GM23338 (cell line): ENCODE measurements at regions not wholly inside any gene's neighbourhood (a gene's known extent, or its start where the extent isn't known, plus 50 kb on each side); places are given as distances from the start of the nearest gene placed in this dataset.

Source experiments
- ATAC-seq: fragments of 200-7000 bp; cut with Tn5 transposase; 3 replicates; pipeline ENCODE4 v1.9.1; 2020
- DNase-seq: peaks from one replicate; pipeline ENCODE4 v3.0.0-alpha.2; 2015; ENCODE audit warnings: low spot score
- H2AFZ ChIP-seq: fragments of 200-600 bp; sonication (generic); 2 replicates; pipeline ENCODE4 v1.8.0; 2016; ENCODE audit warnings: antibody characterized with exemption, mild to moderate bottlenecking, moderate library complexity
- H3F3A ChIP-seq: fragments of 200-600 bp; sonication (generic); replicated peaks from 2 replicates; pipeline ENCODE4 v1.8.0; 2017; ENCODE audit warnings: antibody characterized with exemption, mixed run types, low read depth
- H3K27ac ChIP-seq: fragments of 200-600 bp; sonication (generic); 2 replicates; pipeline ENCODE4 v1.6.1; 2016; ENCODE audit warnings: low read depth
- H3K27me3 ChIP-seq: fragments of 200-600 bp; sonication (generic); 2 replicates; pipeline ENCODE4 v1.8.0; 2016; ENCODE audit warnings: mild to moderate bottlenecking, mixed run types, moderate library complexity; ENCODE audit not compliant: insufficient read depth
- H3K36me3 ChIP-seq: fragments of 200-600 bp; sonication (generic); 2 replicates; pipeline ENCODE4 v1.8.0; 2016; ENCODE audit warnings: mild to moderate bottlenecking; ENCODE audit not compliant: insufficient read depth
- H3K4me1 ChIP-seq: fragments of 200-600 bp; sonication (generic); 2 replicates; pipeline ENCODE4 v1.8.0; 2016; ENCODE audit warnings: mild to moderate bottlenecking, moderate library complexity; ENCODE audit not compliant: insufficient read depth
- H3K4me2 ChIP-seq: fragments of 200-600 bp; sonication (generic); 2 replicates; pipeline ENCODE4 v1.7.1; 2017; ENCODE audit warnings: mixed run types
- H3K4me3 ChIP-seq: fragments of 200-600 bp; sonication (generic); 2 replicates; pipeline ENCODE4 v1.6.1; 2016; ENCODE audit warnings: mixed run types
- H3K79me2 ChIP-seq: fragments of 200-600 bp; sonication (generic); replicated peaks from 2 replicates; pipeline ENCODE4 v1.8.0; 2017; ENCODE audit warnings: mild to moderate bottlenecking; ENCODE audit not compliant: insufficient read depth
- H3K9me2 ChIP-seq: fragments of 200-600 bp; sonication (generic); 2 replicates; pipeline ENCODE4 v1.8.0; 2017; ENCODE audit not compliant: insufficient read depth
- H4K20me1 ChIP-seq: fragments of 200-600 bp; sonication (generic); replicated peaks from 2 replicates; pipeline ENCODE4 v1.8.0; 2017; ENCODE audit warnings: mild to moderate bottlenecking; ENCODE audit not compliant: insufficient read depth
- H3K27ac Mint-ChIP-seq: 2 replicates; pipeline ENCODE4 v1.8.0; 2020; ENCODE audit warnings: inconsistent platforms, mild to moderate bottlenecking, moderate library complexity, mixed read lengths
- H3K27me3 Mint-ChIP-seq: 3 replicates; pipeline ENCODE4 v1.8.0; 2022; ENCODE audit warnings: low read depth, mild to moderate bottlenecking, moderate library complexity, mixed read lengths, inconsistent platforms; ENCODE audit not compliant: insufficient read depth, poor library complexity
- H3K36me3 Mint-ChIP-seq: 3 replicates; pipeline ENCODE4 v1.8.0; 2021; ENCODE audit warnings: low read depth, mild to moderate bottlenecking, inconsistent platforms, moderate library complexity, mixed read lengths
- H3K4me1 Mint-ChIP-seq: 3 replicates; pipeline ENCODE4 v1.8.0; 2020; ENCODE audit warnings: mild to moderate bottlenecking, inconsistent platforms, mixed read lengths
- H3K4me3 Mint-ChIP-seq: 3 replicates; pipeline ENCODE4 v1.8.0; 2021; ENCODE audit warnings: moderate library complexity, mild to moderate bottlenecking, inconsistent platforms, mixed read lengths
- H3K9me3 Mint-ChIP-seq: 3 replicates; pipeline ENCODE4 v1.8.0; 2020; ENCODE audit warnings: moderate library complexity, mild to moderate bottlenecking, inconsistent platforms, mixed read lengths
- CREB1 ChIP-seq: fragments of 250-450 bp; sonication (Bioruptor Pico); IDR thresholded peaks from 2 replicates; pipeline ENCODE4 v1.5.0; 2020; ENCODE audit warnings: low read depth, mild to moderate bottlenecking, moderate library complexity
- CTCF ChIP-seq, 2 experiments: fragments of 200-600 bp in 1 of 2; sonication (generic) in 1 of 2; conservative IDR thresholded peaks; 2 replicates each; pipeline versions ENCODE4 v1.5.1 to v1.6.1; 2016 to 2017; ENCODE audit warnings: antibody characterized with exemption in 2 of 2, low read depth in 2 of 2, mild to moderate bottlenecking in 2 of 2, moderate library complexity in 1 of 2
- ETS1 ChIP-seq: IDR thresholded peaks from 2 replicates; pipeline ENCODE4 v1.6.1; 2016; ENCODE audit warnings: antibody characterized with exemption
- EZH2 ChIP-seq: fragments of 200-600 bp; sonication (generic); IDR thresholded peaks from one replicate; pipeline ENCODE4 v1.8.0; 2017; ENCODE audit warnings: antibody characterized with exemption, mild to moderate bottlenecking, low read depth; ENCODE audit not compliant: unreplicated experiment
- EZH2phosphoT487 ChIP-seq: fragments of 200-600 bp; sonication (generic); IDR thresholded peaks from one replicate; pipeline ENCODE4 v1.8.1; 2018; ENCODE audit warnings: antibody characterized with exemption; ENCODE audit not compliant: unreplicated experiment
- JUNB ChIP-seq: IDR thresholded peaks from one replicate; pipeline ENCODE4 v1.6.1; 2016; ENCODE audit warnings: antibody characterized with exemption; ENCODE audit not compliant: unreplicated experiment
- NANOG ChIP-seq: IDR thresholded peaks from 2 replicates; pipeline ENCODE4 v1.6.1; 2016; ENCODE audit warnings: antibody characterized with exemption, borderline replicate concordance
- POLR2AphosphoS5 ChIP-seq: IDR thresholded peaks from 2 replicates; pipeline ENCODE4 v1.6.1; 2016; ENCODE audit warnings: antibody characterized with exemption, low read depth
- REST ChIP-seq: IDR thresholded peaks from one replicate; pipeline ENCODE4 v1.6.1; 2018; ENCODE audit warnings: antibody characterized with exemption; ENCODE audit not compliant: unreplicated experiment
- STAT1 ChIP-seq: IDR thresholded peaks from one replicate; pipeline ENCODE4 v1.6.1; 2016; ENCODE audit warnings: antibody characterized with exemption; ENCODE audit not compliant: unreplicated experiment
- ZNF114 ChIP-seq: fragments of 250-450 bp; sonication (Bioruptor Pico); IDR thresholded peaks from 2 replicates; pipeline ENCODE4 v1.5.0; 2020; ENCODE audit warnings: mild to moderate bottlenecking, moderate library complexity
- ZNF331 ChIP-seq: fragments of 250-450 bp; sonication (Bioruptor Pico); IDR thresholded peaks from 2 replicates; pipeline ENCODE4 v1.5.0; 2020; ENCODE audit warnings: low read depth, mild to moderate bottlenecking, moderate library complexity
- ZNF462 ChIP-seq: fragments of 250-450 bp; sonication (Bioruptor Pico); IDR thresholded peaks from 2 replicates; pipeline ENCODE4 v1.5.0; 2020; ENCODE audit warnings: mild to moderate bottlenecking, moderate library complexity

- no peak for ATAC-seq
- Histone ChIP-seq H3K4me1 (no peaks in the 10 kb centered on the region), H3K27me3 (no peaks in the 10 kb centered on the region), H3F3A (no peaks in the 10 kb centered on the region), H3K27ac (no peak overlapping the region), H3K79me2 (no peaks in the 10 kb centered on the region), H3K4me3 (no peak overlapping the region), H3K4me2 (no peak overlapping the region), H2AFZ (no peak overlapping the region), H4K20me1 (no peaks in the 10 kb centered on the region), H3K36me3 (peaks cover 3% of the 10 kb centered on the region; the same call in 1 of the 2 replicates), H3K9me2 (no peaks in the 10 kb centered on the region)
- no peak for TF ChIP-seq NANOG
- no peak for TF ChIP-seq REST
- TF ChIP-seq ZNF462 (CRISPR knock-in tag), result no peak
- no peak for TF ChIP-seq JUNB
- TF ChIP-seq CTCF (conservative IDR thresholded peaks at IDR 0.05; ENCODE audit: low read depth in 2 of 2), result no peak
- no peak for TF ChIP-seq EZH2
- TF ChIP-seq POLR2AphosphoS5, result no peak
- no peak for TF ChIP-seq EZH2phosphoT487
- TF ChIP-seq STAT1, result no peak
- TF ChIP-seq CREB1 (CRISPR knock-in tag), result no peak
- no peak for TF ChIP-seq ZNF114 (CRISPR knock-in tag)
- TF ChIP-seq ZNF331 (CRISPR knock-in tag), result no peak
- no peak for TF ChIP-seq ETS1
- H3K27ac Mint-ChIP-seq, result no peak overlapping the region
- peaks cover 53% of the 10 kb centered on the region for H3K36me3 Mint-ChIP-seq
- H3K4me1 Mint-ChIP-seq, result no peaks in the 10 kb centered on the region
- no peak overlapping the region for H3K4me3 Mint-ChIP-seq
- no peak for DNase-seq
- H3K27me3 Mint-ChIP-seq, result peaks cover 3% of the 10 kb centered on the region
- peaks cover 96% of the 10 kb centered on the region for H3K9me3 Mint-ChIP-seq
These were observed 740.5 kb downstream of the GALR1 start for GRCh38 chr18:77990131-77990530.
